NB4 (cell line): ENCODE measurements at regions not wholly inside any gene's neighbourhood (a gene's known extent, or its start where the extent isn't known, plus 50 kb on each side); places are given as distances from the start of the nearest gene placed in this dataset.

ENCODE experiments used
- MYC ChIP-seq: IDR thresholded peaks from 2 replicates; pipeline ENCODE4 v1.6.1; 2011; ENCODE audit warnings: low read depth, low read length
- POLR2A ChIP-seq: IDR thresholded peaks from 2 replicates; pipeline ENCODE4 v1.6.1; 2011; ENCODE audit warnings: mild to moderate bottlenecking; ENCODE audit not compliant: insufficient read length; ENCODE audit errors: extremely low read depth

- TF ChIP-seq POLR2A: no peak
- TF ChIP-seq MYC: no peak
Observed at GRCh38 chr1:164272156-164272555, 286.8 kb upstream of the PBX1 start.
